Dermis microvascular lymphatic vessel endothelial cell (primary cell): ENCODE measurements at regions not wholly inside any gene's neighbourhood (a gene's known extent, or its start where the extent isn't known, plus 50 kb on each side); places are given as distances from the start of the nearest gene placed in this dataset.
"Not testable (repeated sequence)": the region's sequence is repeated elsewhere in the genome, so short reads cannot be mapped to it uniquely, and the experiment has no call there.

Source experiments
- DNase-seq, 2 donors: peaks; one replicate each; pipeline versions ENCODE4 v3.0.0 to v3.0.0-alpha.2; 2010; ENCODE audit warnings: low read depth in 2 of 2

DNA sequence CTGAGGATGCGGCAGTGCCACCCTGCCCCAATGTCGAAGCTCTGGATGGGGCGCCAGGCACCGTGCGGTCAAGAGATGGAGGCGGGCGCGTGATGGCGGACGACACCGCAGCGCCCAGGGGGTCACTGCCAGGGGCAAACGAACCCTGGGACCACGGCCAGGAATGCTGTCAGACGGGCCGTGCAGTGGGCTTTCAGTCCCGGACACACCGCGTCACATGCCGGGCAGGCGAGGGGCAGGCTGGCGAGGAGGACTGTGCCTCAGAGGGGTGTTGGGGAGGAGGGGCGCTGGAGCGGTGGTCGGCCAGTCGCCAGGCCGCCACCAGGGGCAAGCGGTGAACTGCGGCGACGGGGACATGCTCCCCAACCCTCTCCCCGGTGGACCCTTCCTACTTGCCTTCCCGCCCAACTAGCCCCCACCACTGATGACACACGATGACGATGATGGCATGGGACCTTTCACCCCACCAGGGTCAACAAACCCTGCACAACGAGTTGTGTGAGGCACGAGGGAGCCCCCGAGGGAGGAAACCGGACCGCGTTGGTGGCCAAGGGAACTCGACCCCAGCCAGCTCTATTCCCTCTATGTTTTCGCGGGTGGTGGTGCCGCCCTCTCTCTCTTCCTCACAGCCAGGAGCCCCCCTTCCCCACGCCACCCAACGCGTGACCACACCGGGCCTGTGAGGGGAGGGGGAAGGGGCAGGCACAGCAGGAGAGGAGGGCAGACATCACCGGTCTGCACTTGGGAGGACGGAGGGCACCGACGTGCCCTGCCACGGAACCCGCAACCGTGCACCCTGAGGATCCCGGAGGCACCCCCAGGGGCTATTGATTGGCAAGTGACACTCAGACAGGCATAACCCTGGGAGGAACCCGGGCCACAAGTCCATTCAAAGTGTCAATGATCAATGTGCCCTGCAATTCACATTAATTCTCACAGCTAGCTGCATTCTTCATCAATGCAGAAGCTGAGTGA is 1960.9 kb upstream of the DEFB115 start:
- DNase-seq = no peak

DNA sequence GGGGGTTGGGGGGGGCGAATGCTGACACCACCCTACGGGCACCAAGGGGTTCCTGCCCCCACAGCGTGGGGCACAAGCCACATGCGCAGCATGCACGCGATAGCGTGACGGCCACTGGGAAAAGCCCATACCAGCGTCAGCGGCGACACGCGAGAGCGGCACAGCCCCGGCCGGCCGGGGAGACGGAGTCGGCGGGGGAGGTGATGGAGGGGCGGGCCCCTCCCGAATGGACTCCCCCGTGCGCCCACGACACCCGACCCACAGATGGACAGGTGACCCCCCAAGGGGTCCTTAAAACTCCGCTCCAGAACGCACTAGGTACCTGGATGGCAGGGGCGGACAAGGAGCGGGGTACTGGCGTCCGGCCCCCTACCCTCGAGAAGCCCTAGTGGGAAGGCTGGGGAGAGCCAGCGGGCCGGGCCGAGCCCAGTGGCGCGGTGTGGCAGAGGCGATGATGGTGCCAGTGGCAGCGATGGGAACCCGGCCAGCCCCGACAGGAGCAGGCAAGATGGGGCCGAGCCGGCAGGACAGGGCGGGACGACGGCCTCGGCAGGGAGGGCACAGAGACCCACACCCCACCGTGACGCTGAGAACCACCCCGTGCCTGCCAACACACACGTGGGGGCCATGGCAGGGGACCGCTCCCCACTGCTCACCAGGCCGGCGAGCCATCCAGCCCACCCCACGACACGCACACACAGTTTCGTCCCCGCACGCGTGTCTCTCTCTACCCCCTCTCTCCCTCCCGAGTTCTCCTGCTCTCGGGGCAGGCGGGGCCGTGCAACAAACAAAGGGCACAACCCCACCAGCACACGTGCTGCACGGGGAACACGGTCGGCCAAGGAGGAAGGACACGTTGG is 1959.8 kb upstream of the DEFB115 start:
- no peak for DNase-seq

DNA sequence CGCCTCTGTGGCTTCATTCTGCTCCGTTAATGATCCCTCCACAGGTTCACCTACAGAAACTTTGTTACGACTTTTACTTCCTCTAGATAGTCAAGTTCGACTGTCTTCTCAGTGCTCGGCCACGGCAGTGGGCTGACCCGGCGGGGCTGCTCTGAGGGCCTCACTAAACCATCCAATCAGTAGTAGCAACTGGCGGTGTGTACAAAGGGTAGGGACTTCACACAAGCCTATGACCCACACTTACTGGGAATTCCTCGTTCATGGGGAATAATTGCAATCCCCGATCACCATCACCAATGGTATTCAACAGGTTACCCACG is 1959.2 kb upstream of the DEFB115 start:
- no peak for DNase-seq

DNA sequence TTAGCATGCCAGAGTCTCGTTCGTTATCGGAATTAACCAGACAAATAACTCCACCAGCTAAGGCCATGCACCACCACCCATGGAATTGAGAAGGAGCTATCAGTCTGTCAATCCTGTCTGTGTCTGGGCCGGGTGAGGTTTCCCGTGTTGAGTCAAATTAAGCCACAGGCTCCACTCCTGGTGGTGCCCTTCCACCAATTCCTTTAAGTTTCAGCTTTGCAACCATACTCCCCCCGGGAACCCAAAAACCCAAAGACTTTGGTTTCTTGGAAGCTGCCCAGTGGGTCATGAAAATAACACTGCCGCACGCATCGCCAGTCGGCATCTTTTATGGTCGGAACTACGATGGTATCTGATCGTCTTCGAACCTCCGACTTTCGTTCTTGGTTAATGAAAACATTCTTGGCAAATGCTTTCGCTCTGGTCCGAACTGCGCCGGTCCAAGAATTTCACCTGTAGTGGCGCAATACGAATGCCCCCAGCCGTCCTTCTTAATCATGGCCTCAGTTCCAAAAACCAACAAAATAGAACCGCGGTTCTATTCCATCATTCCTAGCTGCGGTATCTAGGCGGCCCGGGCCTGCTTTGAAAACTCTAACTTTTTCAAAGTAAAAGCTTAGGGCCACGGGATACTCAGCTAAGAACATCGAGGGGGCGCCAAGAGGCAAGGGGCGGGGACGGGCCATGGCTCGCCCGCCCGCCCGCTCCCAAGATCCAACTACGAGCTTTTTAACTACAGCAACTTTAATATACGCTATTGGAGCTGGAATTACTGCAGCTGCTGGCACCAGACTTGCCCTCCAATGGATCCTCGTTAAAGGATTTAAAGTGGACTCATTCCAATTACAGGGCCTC is 1958.5 kb upstream of the DEFB115 start:
- DNase-seq = peak; percentile 1 to 22

DNA sequence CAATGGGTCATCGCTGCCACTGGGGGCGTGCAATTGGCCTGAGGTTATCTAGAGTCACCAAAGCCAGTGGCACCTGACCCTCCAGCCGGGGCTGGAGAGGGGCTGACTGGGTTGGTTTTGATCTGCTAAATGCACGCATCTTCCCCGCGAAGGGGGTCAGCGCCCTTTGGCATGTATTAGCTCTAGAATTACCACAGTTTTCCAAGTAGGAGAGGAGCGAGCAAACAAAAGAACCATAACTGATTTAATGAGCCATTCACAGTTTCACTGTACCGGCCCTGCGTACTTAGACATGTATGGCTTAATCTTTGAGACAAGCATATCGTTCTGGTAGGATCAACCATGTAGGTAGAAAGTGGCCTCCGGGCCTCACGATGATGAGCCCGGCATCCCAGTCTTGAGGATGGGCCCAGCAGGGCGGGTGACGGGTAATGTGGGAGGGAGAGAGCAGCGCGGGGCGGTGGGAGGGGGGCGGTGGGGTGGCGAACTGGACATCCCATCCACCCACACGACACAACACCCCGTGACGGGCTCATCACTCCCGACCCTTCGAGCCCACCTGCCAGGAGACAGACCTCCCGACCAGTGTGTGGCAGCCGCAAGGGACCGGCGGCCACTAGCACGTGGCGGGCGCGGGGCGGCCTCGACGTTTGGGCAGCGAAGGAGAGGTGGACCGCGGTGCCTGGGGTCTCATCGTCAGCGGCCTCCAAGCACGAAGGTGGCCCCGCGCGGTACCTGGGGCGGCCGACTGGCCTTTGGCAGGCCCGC is 1957.5 kb upstream of the DEFB115 start:
- DNase-seq = no peak

DNA sequence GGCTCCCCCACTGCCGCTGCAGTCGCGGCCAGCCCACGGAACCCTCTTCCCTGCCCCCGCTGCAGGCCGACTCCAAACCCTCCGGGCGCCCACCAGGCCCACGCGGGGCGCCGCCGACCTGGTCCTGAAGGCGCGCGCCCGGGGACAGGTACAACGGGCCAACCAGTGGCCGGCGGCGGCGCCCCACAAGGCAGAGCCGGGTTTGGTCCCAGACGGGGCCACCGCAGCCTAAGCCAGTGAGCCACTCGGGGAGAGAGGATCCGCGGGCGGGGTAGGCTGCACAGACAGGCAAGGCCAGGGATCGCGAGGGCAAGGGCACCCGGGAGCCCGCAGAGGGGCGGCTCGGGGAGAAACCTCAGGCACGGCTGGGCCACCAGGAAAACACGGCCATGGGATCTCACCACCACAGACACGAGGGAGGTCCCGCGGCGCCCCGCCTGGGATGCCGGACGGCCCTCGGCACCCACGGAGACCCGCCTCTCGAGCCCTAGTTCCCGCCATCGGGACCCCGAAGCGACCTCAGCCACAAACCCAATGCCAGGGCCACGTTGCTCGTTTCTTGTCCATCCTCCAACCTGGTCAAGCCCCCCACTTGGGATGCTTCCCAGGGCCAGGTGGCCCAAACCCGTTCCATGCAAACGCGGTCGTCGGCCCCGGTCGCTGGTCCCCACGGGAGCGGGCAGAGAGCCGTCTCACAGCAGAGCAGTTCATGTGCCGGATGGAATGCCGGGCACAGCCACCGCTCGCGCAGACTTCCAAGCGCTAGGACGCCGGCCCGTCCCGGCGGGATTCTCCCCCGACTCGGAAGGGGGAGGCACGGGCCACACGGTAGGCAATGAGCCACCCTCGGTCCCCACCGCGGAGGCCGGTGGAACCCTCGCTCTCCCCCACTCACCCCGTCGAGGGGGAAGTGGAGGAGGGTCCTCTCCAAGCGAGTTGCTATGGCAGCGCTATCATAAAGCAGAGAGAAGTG is 1956.6 kb upstream of the DEFB115 start:
- no peak for DNase-seq

DNA sequence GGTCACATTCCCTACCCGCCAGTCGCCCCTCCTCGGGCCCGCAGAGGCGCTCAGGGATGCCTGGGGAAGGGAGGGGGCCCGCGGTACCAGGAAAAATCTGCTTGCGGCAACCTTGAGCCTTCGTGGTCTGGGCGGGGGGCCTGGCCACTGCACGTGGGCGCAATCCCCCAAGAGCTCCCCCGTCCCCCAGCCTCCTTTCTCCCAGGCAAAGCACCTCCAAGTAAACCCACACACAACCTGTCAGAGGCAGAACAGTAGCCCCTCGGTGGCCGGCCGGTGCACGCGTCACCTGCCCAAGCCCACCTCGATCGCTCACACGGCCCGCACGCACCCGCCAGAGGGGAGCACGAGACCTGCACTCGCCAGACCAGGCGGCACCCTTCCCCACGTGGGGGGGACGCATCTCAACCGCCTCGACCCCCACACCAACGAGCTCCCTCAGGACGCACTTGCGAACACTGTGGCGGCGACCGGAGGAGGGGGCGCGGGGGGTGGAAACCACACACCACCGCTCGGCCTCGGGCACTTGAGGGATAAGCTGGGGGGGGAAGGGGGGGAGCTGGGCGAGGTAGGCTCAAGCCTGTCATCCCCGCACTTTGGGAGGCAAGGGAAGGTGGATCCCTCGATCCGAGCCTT is 1955.7 kb upstream of the DEFB115 start:
- no peak for DNase-seq

DNA sequence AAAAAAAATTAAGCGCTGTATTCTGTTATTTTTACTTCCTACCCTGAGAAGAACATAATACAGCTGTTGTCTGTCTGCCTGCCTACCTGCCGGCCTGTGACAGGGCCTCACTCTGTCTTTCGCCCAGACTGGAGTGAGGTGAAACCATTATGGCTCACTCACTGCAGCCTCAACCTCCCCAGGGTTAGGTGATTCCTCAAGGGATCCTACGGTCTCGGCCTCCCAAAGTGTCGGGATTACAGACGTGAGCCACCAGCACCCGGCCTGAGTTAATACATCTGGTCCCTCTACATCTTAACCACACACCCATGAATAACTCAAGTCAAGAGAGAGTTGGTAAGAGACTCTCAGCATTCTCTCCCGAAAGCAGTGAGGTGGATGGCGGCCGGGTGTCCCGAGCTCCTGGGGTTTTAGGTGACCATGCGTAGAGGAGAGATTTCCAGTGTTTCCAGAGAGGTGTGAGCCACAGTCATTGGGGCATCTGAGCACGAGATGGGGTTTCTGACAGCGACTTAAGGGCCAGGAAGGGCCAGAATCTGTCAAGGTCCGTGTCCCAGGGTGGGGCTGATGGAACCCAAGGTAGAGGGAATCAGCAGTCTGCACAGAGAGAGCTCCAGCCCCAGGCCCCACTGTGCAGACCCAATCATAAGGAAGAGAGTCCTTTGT is 1954.4 kb upstream of the DEFB115 start:
- no peak for DNase-seq

DNA sequence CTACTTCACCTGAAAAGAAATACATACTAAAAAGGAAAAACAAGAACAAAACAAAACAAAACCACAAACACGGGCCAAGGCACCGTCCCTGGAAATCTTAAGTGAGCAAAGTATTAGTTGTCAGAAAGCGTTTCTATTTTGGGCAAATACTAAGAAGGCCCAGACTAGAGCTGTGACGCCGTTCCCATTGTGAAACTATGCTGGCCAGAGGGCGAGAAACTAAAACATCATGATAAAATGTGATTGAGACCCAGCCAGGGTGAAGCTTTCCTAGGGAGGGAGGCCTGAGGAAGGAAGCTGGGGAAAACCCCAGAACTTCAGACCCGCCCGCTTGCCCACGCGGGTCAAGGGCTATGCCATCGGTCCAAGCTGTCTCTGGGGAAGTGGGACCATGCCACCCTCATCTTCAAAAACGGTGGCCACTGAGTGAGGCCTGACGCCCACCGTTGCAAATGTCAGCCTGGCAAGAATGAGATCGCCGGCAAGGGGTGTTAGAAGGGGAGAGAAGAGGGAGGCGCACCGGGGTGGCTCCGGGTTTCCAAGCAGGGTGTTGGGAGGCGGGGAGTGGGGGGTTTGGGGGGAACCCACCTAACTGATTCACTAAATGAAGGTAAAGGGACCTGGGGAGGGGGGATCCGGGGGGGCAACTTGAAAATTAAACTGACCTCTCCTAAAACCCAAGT is 1950.9 kb upstream of the DEFB115 start:
- DNase-seq = no peak

DNA sequence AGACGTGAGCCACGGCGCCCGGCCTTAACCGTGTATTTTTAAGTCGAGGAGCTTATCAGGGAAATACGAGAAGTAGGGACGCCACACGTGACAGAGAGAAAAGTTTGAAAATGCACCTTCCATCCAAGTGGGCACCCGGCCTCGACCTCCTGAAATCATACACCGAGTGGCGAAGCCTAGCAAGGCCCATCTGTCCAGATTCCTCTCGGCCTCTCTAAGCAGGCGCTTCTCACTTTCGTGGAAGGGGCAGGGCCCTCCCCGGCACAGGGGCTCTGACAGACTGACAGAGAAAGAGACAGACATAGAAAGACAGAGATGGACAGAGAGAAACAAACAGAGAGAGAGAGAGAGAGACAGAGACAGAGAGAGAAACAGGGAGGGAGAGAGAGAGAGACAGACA is 1950.0 kb upstream of the DEFB115 start:
- DNase-seq = not testable (repeated sequence)

DNA sequence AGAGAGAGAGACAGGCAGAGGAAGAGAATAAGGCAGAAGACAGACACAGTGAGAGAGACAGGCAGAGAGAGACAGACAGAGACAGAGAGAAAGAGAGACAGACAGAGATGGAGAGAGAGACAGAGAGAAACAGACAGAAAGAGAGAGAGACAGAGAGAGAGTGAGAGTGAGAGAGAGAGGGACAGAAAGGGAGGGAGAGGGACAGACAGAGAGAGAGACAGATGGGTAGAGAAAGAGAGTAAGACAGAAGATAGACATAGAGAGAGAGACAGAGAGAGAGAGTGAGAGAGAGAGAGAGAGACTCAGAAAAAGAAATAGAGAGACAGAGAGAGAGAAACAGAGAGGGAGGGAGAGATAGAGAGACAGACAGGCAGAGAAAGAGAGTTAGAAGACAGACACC is 1948.5 kb upstream of the DEFB115 start:
- DNase-seq = not testable (repeated sequence)

DNA sequence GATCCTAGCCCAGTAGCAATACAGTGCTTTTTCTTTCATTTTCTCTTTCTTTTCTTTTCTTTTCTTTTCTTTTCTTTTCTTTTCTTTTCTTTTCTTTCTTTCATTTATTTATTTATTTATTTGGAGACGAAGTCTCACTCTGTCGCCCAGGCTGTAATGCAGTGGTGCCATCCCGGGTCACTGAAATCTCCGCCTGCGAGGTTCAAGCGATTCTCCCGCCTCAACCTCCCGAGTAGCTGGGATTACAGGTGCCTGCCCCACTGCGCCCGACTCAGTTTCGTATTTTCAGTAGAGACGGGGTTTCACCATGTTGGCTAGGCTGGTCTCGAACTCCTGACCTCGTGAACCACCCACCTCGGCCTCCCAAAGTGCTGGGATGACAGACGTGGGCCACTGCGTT is 1948.0 kb upstream of the DEFB115 start:
- DNase-seq = not testable (repeated sequence)

DNA sequence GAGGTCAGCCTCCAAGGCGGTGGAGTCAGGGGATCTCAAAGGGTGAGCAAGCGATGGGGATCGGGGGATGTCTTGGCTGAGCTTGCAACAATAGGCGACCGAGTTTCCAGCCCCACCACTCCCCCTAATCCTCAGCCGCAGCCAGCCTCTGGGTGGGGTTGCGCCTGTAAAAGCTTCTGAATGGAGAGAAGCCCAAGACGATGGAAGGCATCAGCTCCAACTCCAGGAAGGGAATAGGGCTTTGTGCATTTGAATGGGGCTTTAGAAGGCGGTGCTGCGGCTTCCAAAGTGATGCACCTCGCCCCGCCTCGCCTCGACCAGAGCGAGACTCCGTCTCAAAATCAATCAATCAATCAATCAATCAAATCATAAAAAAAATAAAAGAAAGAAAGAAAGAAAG is 1946.4 kb upstream of the DEFB115 start:
- DNase-seq = not testable (repeated sequence)

DNA sequence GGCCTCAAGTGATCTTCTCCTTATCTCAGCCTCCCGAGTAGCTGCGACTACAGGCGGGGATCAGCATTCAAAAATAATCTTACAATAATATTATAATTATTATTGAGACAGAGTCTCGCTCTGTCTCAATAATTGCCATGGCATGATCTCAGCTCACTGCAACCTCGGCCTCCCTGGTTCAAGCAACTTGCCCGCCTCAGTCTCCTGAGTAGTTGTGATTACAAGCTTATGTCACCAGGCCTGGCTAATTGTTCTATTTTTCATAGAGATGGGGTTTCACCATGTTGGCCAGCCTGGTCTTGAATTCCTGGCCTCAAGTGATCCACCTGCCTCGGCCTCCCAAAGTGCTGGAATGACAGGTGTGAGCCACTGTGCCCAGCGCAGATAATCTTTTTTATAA is 1944.8 kb upstream of the DEFB115 start:
- DNase-seq = not testable (repeated sequence)

DNA sequence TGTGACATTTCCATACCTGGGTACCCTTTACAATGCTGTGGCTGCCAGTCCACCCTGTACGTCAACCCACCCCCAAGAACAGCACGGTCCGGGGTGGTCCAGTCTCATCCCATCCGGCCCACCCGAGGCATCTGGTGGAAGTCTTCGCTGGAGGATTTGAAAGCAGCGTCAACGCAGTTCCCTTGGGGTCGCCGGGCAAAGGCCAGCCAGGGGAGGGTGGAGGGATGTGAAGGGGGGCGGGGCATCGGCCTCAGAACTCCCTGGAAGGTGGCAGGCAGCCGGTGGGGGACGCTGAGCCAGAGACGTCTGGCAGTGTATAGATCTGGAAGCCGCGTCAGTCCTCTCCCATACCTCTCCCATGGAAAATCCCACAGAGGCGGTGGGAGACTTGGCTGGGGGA is 1944.0 kb upstream of the DEFB115 start:
- DNase-seq = no peak

DNA sequence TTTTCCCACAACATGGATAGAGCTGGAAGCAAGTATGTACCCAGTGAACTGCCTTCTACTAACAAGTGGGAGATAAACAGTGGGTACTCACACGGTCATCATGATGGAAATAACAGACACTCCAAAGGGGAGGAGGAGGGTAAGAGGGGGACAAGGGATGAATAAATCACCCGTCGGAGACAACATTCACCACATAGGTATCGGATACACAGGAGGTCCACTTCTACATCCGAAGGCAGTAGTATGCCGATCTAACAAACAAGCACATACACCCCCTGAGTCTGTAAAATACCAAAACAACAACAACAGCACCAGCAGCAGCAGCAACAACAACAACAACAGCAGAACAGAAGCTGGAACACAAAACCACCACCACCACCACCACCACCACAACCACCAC is 1943.2 kb upstream of the DEFB115 start:
- no peak for DNase-seq

DNA sequence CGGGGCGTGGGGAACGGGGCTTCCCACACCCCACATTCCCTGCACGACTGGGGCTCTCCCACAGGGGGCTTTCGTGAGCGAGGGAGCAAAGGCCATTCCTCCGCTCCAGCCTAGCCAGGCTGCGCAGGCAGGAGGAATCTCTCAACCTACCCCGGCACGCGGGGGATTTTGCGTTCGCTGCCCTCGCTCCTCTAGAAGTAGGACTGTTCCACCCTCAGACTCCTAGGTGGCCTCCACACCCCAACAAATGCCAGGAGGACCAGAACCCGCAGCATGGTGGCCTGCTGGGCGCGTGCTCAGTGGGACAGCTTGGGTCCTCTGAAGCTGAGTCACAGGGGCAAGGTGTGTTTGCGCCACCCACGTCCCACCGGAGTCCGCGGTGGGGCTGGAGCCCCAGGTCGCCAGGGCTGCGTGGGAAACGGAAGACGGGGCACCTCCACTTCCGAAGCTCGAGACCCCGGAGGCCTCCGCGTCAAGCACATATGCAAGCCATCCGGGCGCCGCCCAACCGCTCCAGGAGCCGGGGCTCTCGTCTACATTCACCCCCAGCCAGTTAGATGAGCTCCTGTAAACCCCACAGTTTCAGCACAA is 1938.5 kb upstream of the DEFB115 start:
- no peak for DNase-seq

DNA sequence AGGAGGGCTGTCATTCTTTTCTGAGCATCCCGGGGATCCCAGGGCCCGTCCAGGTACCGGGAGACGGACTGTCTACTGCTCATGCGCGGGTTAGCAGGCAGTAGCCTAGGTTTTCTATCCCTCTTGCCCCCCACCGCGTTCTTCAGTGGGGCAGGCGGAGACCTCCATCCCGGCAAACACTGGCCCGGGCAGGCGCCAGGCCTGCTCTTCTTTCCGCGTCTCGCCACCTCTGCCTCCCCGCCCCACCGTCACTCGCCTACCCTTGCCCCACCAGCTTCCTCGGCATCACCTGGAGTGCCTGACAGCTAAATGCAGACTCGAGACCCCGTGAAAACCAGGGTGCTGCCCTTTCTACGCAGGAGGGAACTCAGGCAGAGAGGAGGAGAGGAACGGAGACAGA is 1937.7 kb upstream of the DEFB115 start:
- DNase-seq = no peak
